Bronchial epithelial cell (primary cell): ENCODE measurements at regions not wholly inside any gene's neighbourhood (a gene's known extent, or its start where the extent isn't known, plus 50 kb on each side); places are given as distances from the start of the nearest gene placed in this dataset.

Experiments
- DNase-seq: peaks from one replicate; pipeline ENCODE4 v3.0.0-alpha.2; 2010; ENCODE audit warnings: low read depth
- FAIRE-seq: peaks from 2 replicates; lab custom pipeline; 2011; peaks lifted over from hg19 to GRCh38; lab: Jason Lieb, UNC
- H3K27me3 ChIP-seq: 2 replicates; pipeline ENCODE4 v1.5.1; 2011; ENCODE audit warnings: low read length; ENCODE audit not compliant: control insufficient read depth, insufficient read depth
- H3K36me3 ChIP-seq: 2 replicates; pipeline ENCODE4 v1.5.1; 2011; ENCODE audit warnings: low read length; ENCODE audit not compliant: control insufficient read depth, insufficient read depth
- H3K4me3 ChIP-seq: 2 replicates; pipeline ENCODE4 v1.5.1; 2011; ENCODE audit warnings: mild to moderate bottlenecking, low read depth, low read length, control low read depth
- CTCF ChIP-seq: IDR thresholded peaks from 2 replicates; pipeline ENCODE4 v1.5.1; 2011; ENCODE audit warnings: mild to moderate bottlenecking, moderate library complexity, low read length, control low read depth, inconsistent platforms; ENCODE audit not compliant: insufficient read depth, severe bottlenecking

- DNase-seq (no peak), FAIRE-seq (no peak)
- no peaks in the 10 kb centered on the region for H3K36me3 ChIP-seq
- no peak overlapping the region for H3K4me3 ChIP-seq
- no peak for TF ChIP-seq CTCF
- H3K27me3 ChIP-seq: no peaks in the 10 kb centered on the region
Measured at GRCh38 chr4:144342949-144343760, 202.6 kb upstream of the GYPA start.

GRCh38 chr4:144347121-144347520, 206.6 kb upstream of the GYPA start:
- no peaks in the 10 kb centered on the region for H3K27me3 ChIP-seq
- FAIRE-seq (no peak), DNase-seq (no peak)
- H3K4me3 ChIP-seq: no peak overlapping the region
- no peak for TF ChIP-seq CTCF
- no peaks in the 10 kb centered on the region for H3K36me3 ChIP-seq

- TF ChIP-seq CTCF: no peak
- FAIRE-seq (no peak), DNase-seq (peak; percentile 61)
- H3K4me3 ChIP-seq: no peak overlapping the region
- no peaks in the 10 kb centered on the region for H3K27me3 ChIP-seq
- no peaks in the 10 kb centered on the region for H3K36me3 ChIP-seq
Measured at GRCh38 chr4:144350706-144351105, 210.2 kb upstream of the GYPA start.

- no peak for TF ChIP-seq CTCF
- DNase-seq: no peak
- H3K36me3 ChIP-seq: no peaks in the 10 kb centered on the region
- no peak for FAIRE-seq
- H3K4me3 ChIP-seq: no peak overlapping the region
- no peaks in the 10 kb centered on the region for H3K27me3 ChIP-seq
Measured at GRCh38 chr4:144351306-144351705, 210.8 kb upstream of the GYPA start.

GRCh38 chr4:144353292-144353691, 212.8 kb upstream of the GYPA start:
- DNase-seq: peak; percentile 45
- TF ChIP-seq CTCF: no peak
- H3K27me3 ChIP-seq: no peaks in the 10 kb centered on the region
- no peaks in the 10 kb centered on the region for H3K36me3 ChIP-seq
- peak; percentile 79 for FAIRE-seq
- H3K4me3 ChIP-seq: no peak overlapping the region
